ENCODE measurements at regions not wholly inside any gene's neighbourhood (a gene's known extent, or its start where the extent isn't known, plus 50 kb on each side); places are given as distances from the start of the nearest gene placed in this dataset.

DNA sequence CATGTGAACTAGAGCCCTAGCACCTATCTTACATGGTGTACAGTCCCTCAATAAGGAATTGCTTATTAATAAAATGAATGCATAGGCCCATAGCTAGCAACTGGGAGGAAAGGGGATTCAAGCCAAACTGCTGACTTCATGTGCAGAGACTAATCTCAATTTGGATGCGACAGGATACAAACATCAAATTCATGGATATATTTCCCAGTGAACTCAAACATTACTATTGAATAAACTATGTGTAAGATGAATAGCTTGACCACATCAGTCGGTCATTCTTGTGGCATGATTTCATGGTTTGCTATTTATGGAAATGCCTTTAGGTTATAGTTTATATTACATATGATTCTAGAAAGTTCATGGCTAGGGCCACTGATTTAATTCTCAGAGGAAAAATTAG, 268.6 kb upstream of the SLITRK3 start:
- Histone ChIP-seq H2AFZ (ENCODE audit: low read length) (no peak overlapping the region), H3K4me2 (ENCODE audit: low read length) (no peak overlapping the region), H3K9me3 (ENCODE audit: low read length) (no peaks in the 10 kb centered on the region), H3K4me1 (ENCODE audit: insufficient read depth, low read length) (peaks cover 13% of the 10 kb centered on the region), H4K20me1 (ENCODE audit: low read length) (no peaks in the 10 kb centered on the region), H3F3A (ENCODE audit: low read length, unreplicated experiment) (no peaks in the 10 kb centered on the region), H3K27me3 (ENCODE audit: low read length) (no peaks in the 10 kb centered on the region), H3K27ac (ENCODE audit: low read length) (peak overlapping the region; percentile 36), H3K9me2 (replicated peaks; ENCODE audit: low read length) (no peaks in the 10 kb centered on the region), H3K9ac (ENCODE audit: low read length) (no peak overlapping the region), H3K4me3 (ENCODE audit: low read length) (no peak overlapping the region), H3K36me3 (ENCODE audit: low read depth, low read length) (no peaks in the 10 kb centered on the region), H3K79me2 (ENCODE audit: low read length) (no peaks in the 10 kb centered on the region)
- CTCF ChIA-PET: no interaction called here
- no TSS peak for BruUV-seq (replicated peaks)
- intact Hi-C loops (cut with micrococcal nuclease): no loop called here
- POLR2A ChIA-PET (ENCODE audit: unreplicated experiment): interaction anchor here (0.7 kb wide), 1 partner anchor 76 kb away, joined by 3 read pairs; no protein-coding TSS in a partner anchor
- peak; percentile 79 for DNase-seq
- TF ChIP-seq EZH2phosphoT487 (IDR thresholded peaks at IDR 0.05; ENCODE audit: borderline replicate concordance, low read length) (no peak), EZH2 (IDR thresholded peaks at IDR 0.05; ENCODE audit: low read length, unreplicated experiment) (no peak)
- ATAC-seq: peak; percentile 95

DNA sequence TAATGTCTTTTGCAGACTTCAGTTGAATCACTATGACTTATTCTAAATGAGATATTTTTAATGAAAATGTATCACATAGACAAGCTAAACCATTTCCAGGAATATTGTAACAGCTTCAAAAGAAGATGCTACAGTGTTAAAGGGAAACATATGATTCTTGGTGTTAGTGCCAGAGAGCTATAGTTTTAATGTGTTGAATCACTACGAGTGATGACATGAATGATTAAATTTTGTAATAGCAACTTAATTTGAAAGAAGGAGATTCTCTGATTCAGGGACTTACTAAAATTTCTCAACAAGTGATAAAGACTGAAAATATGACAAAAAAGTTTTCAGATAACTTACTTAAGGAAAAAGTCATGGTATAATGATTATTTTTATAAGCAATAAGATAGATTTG, 267.3 kb upstream of the SLITRK3 start:
- H3K27ac ChIP-seq (ENCODE audit: low read length): no peak overlapping the region
- H2AFZ ChIP-seq (ENCODE audit: low read length): no peak overlapping the region
- no peaks in the 10 kb centered on the region for H4K20me1 ChIP-seq (ENCODE audit: low read length)
- no peak overlapping the region for H3K4me3 ChIP-seq (ENCODE audit: low read length)
- no peaks in the 10 kb centered on the region for H3F3A ChIP-seq (ENCODE audit: low read length, unreplicated experiment)
- CTCF ChIA-PET: no interaction called here
- H3K79me2 ChIP-seq (ENCODE audit: low read length): no peaks in the 10 kb centered on the region
- TF ChIP-seq EZH2 (IDR thresholded peaks at IDR 0.05; ENCODE audit: low read length, unreplicated experiment) (no peak), EZH2phosphoT487 (IDR thresholded peaks at IDR 0.05; ENCODE audit: borderline replicate concordance, low read length) (no peak)
- TF ChIP-seq, protein P1, sequence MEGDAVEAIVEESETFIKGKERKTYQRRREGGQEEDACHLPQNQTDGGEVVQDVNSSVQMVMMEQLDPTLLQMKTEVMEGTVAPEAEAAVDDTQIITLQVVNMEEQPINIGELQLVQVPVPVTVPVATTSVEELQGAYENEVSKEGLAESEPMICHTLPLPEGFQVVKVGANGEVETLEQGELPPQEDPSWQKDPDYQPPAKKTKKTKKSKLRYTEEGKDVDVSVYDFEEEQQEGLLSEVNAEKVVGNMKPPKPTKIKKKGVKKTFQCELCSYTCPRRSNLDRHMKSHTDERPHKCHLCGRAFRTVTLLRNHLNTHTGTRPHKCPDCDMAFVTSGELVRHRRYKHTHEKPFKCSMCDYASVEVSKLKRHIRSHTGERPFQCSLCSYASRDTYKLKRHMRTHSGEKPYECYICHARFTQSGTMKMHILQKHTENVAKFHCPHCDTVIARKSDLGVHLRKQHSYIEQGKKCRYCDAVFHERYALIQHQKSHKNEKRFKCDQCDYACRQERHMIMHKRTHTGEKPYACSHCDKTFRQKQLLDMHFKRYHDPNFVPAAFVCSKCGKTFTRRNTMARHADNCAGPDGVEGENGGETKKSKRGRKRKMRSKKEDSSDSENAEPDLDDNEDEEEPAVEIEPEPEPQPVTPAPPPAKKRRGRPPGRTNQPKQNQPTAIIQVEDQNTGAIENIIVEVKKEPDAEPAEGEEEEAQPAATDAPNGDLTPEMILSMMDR (conservative IDR thresholded peaks at IDR 0.05; ENCODE audit: low read depth, low read length): no peak
- intact Hi-C loops (cut with micrococcal nuclease): no loop called here
- ATAC-seq: no peak
- peaks cover 13% of the 10 kb centered on the region for H3K4me1 ChIP-seq (ENCODE audit: insufficient read depth, low read length)
- BruUV-seq (replicated peaks): no TSS peak
- no peaks in the 10 kb centered on the region for H3K36me3 ChIP-seq (ENCODE audit: low read depth, low read length)
- H3K9me3 ChIP-seq (ENCODE audit: low read length): no peaks in the 10 kb centered on the region
- DNase-seq: no peak
- no peaks in the 10 kb centered on the region for H3K9me2 ChIP-seq (replicated peaks; ENCODE audit: low read length)
- no peak overlapping the region for H3K4me2 ChIP-seq (ENCODE audit: low read length)
- no peak overlapping the region for H3K9ac ChIP-seq (ENCODE audit: low read length)
- no peaks in the 10 kb centered on the region for H3K27me3 ChIP-seq (ENCODE audit: low read length)
- POLR2A ChIA-PET (ENCODE audit: unreplicated experiment): no interaction called here

DNA sequence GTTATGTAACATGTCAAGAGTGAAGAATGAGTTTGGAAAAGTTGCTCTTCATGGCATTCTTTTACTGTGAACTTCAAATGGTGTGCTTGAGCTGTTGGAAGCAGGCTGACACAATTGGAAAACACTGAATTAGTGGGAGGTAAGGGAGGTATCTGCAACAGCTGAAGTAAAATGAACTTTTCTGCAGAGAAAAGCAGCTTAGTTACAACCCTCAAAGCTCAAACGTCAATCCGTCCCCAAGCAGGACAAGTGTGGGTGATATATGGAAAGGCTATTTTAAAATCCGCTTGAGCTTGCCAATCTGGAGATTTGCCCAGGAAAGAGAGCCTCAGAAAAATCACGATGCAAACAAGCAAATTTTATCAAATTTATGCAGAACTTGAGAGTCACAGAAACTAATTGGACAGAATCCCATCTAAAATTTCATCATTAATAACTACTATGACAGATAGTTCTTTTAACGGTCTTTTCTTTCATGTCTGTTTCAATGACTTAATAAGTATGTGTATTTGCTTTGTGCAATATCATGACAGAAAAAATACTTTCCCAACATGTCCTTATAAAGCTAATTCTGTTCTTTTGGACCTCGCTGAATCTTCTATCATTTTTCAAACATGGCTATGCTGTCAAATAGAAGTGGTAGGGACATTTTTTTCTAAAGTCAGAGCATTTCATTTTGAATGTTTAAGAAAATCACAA, 266.6 kb upstream of the SLITRK3 start:
- no peak overlapping the region for H3K27ac ChIP-seq (ENCODE audit: low read length)
- no peak overlapping the region for H3K4me3 ChIP-seq (ENCODE audit: low read length)
- H3K9me3 ChIP-seq (ENCODE audit: low read length): no peaks in the 10 kb centered on the region
- CTCF ChIA-PET: no interaction called here
- POLR2A ChIA-PET (ENCODE audit: unreplicated experiment): no interaction called here
- H3K4me2 ChIP-seq (ENCODE audit: low read length): no peak overlapping the region
- no peak overlapping the region for H2AFZ ChIP-seq (ENCODE audit: low read length)
- H3K9me2 ChIP-seq (replicated peaks; ENCODE audit: low read length): no peaks in the 10 kb centered on the region
- H3K27me3 ChIP-seq (ENCODE audit: low read length): no peaks in the 10 kb centered on the region
- ATAC-seq: no peak
- peaks cover 13% of the 10 kb centered on the region for H3K4me1 ChIP-seq (ENCODE audit: insufficient read depth, low read length)
- no peaks in the 10 kb centered on the region for H4K20me1 ChIP-seq (ENCODE audit: low read length)
- no peaks in the 10 kb centered on the region for H3K36me3 ChIP-seq (ENCODE audit: low read depth, low read length)
- no TSS peak for BruUV-seq (replicated peaks)
- no peak for DNase-seq
- H3K9ac ChIP-seq (ENCODE audit: low read length): no peak overlapping the region
- H3F3A ChIP-seq (ENCODE audit: low read length, unreplicated experiment): no peaks in the 10 kb centered on the region
- H3K79me2 ChIP-seq (ENCODE audit: low read length): no peaks in the 10 kb centered on the region
- intact Hi-C loops (cut with micrococcal nuclease): no loop called here
- TF ChIP-seq, protein P1 (conservative IDR thresholded peaks at IDR 0.05; ENCODE audit: low read depth, low read length): no peak
- TF ChIP-seq EZH2 (IDR thresholded peaks at IDR 0.05; ENCODE audit: low read length, unreplicated experiment) (no peak), EZH2phosphoT487 (IDR thresholded peaks at IDR 0.05; ENCODE audit: borderline replicate concordance, low read length) (no peak)

All from PC-3 (cell line).